Osteocyte (in vitro differentiated cells): ENCODE measurements at regions not wholly inside any gene's neighbourhood (a gene's known extent, or its start where the extent isn't known, plus 50 kb on each side); places are given as distances from the start of the nearest gene placed in this dataset.

Source experiments
- DNase-seq: peaks from one replicate; pipeline ENCODE4 v3.0.0; 2021; ENCODE audit warnings: mixed read lengths; ENCODE audit not compliant: unreplicated experiment; ENCODE audit errors: extremely low spot score
- H3K27ac Mint-ChIP-seq: one replicate; pipeline ENCODE4 v1.8.0; 2021; ENCODE audit warnings: mild to moderate bottlenecking, mixed read lengths; ENCODE audit not compliant: unreplicated experiment
- H3K27me3 Mint-ChIP-seq: one replicate; pipeline ENCODE4 v1.8.0; 2021; ENCODE audit warnings: mixed read lengths; ENCODE audit not compliant: unreplicated experiment
- H3K36me3 Mint-ChIP-seq: one replicate; pipeline ENCODE4 v1.8.0; 2021; ENCODE audit warnings: mixed read lengths; ENCODE audit not compliant: unreplicated experiment
- H3K4me1 Mint-ChIP-seq: one replicate; pipeline ENCODE4 v1.8.0; 2021; ENCODE audit warnings: mixed read lengths; ENCODE audit not compliant: unreplicated experiment
- H3K4me3 Mint-ChIP-seq: one replicate; pipeline ENCODE4 v1.8.0; 2021; ENCODE audit warnings: mild to moderate bottlenecking, moderate library complexity, mixed read lengths; ENCODE audit not compliant: unreplicated experiment
- H3K9me3 Mint-ChIP-seq: one replicate; pipeline ENCODE4 v1.8.0; 2021; ENCODE audit warnings: mixed read lengths; ENCODE audit not compliant: unreplicated experiment
- TF ChIP-seq, protein P1 (sequence below): fragments of 200-600 bp; sonication (generic); IDR thresholded peaks from 2 replicates; pipeline ENCODE4 v1.5.0; 2021; ENCODE audit warnings: antibody characterized with exemption, mild to moderate bottlenecking, moderate library complexity

DNA sequence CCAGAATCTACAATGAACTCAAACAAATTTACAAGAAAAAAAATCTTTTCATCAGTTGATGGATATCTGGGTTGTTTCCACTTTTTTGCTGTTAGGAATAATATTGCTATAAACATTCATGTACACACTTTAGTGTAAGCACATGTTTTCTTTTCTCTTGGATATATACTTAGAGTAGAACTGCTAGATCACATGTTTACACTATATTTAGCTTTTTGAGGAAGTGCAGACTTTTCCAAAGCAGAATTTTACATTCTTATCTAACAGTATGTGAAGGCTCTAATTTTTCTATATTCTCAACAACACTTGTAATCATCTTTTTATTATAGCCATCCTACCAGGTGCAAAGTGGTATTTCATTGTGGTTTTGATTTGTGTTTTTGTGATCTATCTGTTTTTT is 103.6 kb upstream of the RMP24 start:
- DNase-seq = no peak
- Mint-ChIP-seq H3K36me3 (no peaks in the 10 kb centered on the region), H3K9me3 (no peaks in the 10 kb centered on the region), H3K4me3 (no peak overlapping the region), H3K27me3 (peaks cover 28% of the 10 kb centered on the region), H3K4me1 (no peaks in the 10 kb centered on the region), H3K27ac (no peak overlapping the region)
- TF ChIP-seq, protein P1, sequence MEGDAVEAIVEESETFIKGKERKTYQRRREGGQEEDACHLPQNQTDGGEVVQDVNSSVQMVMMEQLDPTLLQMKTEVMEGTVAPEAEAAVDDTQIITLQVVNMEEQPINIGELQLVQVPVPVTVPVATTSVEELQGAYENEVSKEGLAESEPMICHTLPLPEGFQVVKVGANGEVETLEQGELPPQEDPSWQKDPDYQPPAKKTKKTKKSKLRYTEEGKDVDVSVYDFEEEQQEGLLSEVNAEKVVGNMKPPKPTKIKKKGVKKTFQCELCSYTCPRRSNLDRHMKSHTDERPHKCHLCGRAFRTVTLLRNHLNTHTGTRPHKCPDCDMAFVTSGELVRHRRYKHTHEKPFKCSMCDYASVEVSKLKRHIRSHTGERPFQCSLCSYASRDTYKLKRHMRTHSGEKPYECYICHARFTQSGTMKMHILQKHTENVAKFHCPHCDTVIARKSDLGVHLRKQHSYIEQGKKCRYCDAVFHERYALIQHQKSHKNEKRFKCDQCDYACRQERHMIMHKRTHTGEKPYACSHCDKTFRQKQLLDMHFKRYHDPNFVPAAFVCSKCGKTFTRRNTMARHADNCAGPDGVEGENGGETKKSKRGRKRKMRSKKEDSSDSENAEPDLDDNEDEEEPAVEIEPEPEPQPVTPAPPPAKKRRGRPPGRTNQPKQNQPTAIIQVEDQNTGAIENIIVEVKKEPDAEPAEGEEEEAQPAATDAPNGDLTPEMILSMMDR = no peak

DNA sequence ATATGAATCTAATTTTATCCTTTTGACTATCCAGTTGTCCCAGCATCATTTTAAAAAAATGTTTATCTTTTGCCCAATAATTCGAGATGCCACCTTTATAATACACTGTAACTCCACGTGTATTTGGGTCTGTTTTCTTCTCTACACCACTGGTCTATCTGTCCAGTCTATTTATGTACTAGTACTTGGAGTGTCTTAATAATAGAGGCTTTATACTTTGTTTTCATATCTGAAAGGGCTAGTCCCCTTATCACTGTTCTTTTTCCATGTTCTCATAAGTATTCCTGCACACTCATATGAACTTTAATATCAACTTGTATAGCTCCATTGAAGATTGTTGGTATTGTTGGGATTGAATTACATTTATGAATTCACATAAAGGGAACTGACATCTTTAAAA is 101.1 kb upstream of the RMP24 start:
- TF ChIP-seq, protein P1 = no peak
- no peak for DNase-seq
- Mint-ChIP-seq H3K9me3 (no peaks in the 10 kb centered on the region), H3K27me3 (peaks cover 31% of the 10 kb centered on the region), H3K36me3 (no peaks in the 10 kb centered on the region), H3K4me3 (no peak overlapping the region), H3K4me1 (no peaks in the 10 kb centered on the region), H3K27ac (no peak overlapping the region)

DNA sequence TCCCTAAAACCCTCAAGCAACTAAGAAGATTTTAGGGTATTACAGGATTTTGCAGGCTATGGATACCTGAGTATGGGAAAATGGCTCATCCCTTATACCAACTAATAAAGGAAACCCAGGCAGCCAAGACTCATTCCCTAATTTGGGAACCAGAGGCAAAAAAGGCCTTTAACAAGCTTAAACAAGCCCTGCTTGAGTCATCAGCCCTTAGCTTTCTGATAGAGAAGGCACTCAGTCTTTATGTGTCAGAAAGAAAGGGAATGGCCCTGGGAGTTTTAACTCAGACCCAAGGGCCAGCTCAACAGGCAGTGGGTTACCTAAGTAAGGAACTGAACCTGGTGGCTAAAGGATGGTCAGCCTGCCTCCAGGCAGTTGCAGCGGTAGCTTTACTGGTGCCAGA is 96.9 kb upstream of the RMP24 start:
- H3K9me3 Mint-ChIP-seq = no peaks in the 10 kb centered on the region
- H3K27me3 Mint-ChIP-seq = peaks cover 45% of the 10 kb centered on the region
- no peak overlapping the region for H3K4me3 Mint-ChIP-seq
- no peaks in the 10 kb centered on the region for H3K4me1 Mint-ChIP-seq
- H3K27ac Mint-ChIP-seq = no peak overlapping the region
- TF ChIP-seq, protein P1 = no peak
- peak; percentile 15 for DNase-seq
- no peaks in the 10 kb centered on the region for H3K36me3 Mint-ChIP-seq

DNA sequence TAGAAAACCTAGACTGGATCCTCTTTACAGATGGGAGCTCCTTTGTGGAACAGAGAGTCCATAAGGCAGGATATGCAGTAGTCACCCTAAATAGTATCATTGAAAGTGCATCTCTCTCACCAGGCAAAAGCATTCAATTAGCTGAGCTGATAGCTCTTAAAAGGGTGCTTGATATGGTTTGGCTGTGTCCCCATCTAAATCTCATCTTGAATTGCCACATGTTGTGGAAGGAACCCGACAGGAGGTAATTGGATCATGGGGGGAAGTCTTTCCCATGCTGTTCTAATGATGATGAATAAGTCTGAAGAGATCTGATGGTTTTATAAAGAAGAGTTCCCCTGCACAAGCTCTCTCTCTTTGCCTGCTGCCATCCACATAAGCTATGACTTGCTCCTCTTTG is 96.2 kb upstream of the RMP24 start:
- Mint-ChIP-seq H3K9me3 (no peaks in the 10 kb centered on the region), H3K4me3 (no peak overlapping the region), H3K36me3 (no peaks in the 10 kb centered on the region), H3K4me1 (no peaks in the 10 kb centered on the region), H3K27me3 (peaks cover 39% of the 10 kb centered on the region), H3K27ac (no peak overlapping the region)
- DNase-seq = no peak
- TF ChIP-seq, protein P1 = no peak

DNA sequence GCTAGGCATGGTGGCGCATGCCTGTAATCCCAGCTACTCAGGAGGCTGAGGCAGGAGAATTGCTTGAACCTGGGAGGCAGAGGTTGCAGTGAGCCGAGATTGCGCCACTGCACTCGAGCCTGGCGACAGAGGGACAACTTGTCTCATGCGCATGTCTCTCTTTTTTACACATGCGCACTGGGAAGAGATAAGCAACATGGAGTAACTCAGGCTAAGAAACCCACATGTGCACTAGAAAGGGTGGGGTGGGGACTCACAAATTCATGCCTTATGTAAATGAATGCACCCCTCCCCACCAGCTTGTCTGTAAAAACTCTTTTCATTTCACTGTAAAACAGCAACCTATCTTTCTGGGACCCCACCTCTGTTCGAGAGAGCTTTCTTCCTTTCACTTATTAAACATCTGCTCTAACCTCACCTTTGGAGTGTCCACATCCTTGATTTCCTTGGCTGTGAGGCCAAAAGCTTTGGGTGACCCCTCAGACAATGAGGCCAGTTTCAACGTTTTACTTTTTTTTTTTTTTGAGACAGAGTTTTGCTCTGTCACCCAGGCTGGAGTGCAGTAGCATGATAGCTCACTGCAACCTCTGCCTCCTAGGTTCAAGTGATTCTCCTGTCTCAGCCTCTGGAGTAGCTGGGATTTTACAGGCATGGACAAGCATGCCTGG is 91.6 kb upstream of the RMP24 start:
- H3K4me1 Mint-ChIP-seq = no peaks in the 10 kb centered on the region
- H3K4me3 Mint-ChIP-seq = no peak overlapping the region
- peaks cover 33% of the 10 kb centered on the region for H3K27me3 Mint-ChIP-seq
- no peak overlapping the region for H3K27ac Mint-ChIP-seq
- no peaks in the 10 kb centered on the region for H3K36me3 Mint-ChIP-seq
- TF ChIP-seq, protein P1 = no peak
- peak; percentile 15 for DNase-seq
- no peaks in the 10 kb centered on the region for H3K9me3 Mint-ChIP-seq
